K562 (cell line): ENCODE measurements at regions not wholly inside any gene's neighbourhood (a gene's known extent, or its start where the extent isn't known, plus 50 kb on each side); places are given as distances from the start of the nearest gene placed in this dataset.

Experiments used
- ATAC-seq: fragments of 200-7000 bp; cut with Tn5 transposase; 3 replicates; pipeline ENCODE4 v1.9.1; 2020; ENCODE audit warnings: moderate library complexity
- BruUV-seq: library from RNA; stranded (reverse); fragments of 400-500 nt; replicated peaks from 2 replicates; lab custom pipeline; 2021; lab: Mats Ljungman, UMichigan
- CTCF ChIA-PET: fragments of 300-600 bp; formaldehyde crosslinking; extraction: SDS; loops from one replicate; lab custom pipeline; 2021; ENCODE audit warnings: low intra/inter-chr PET ratio; lab: Yijun Ruan, JAX
- POLR2A ChIA-PET: fragments of 300-600, 350-650 bp; sonication (Branson Sonifier 250); formaldehyde crosslinking; extraction: SDS; loops from one replicate; lab custom pipeline; 2021; ENCODE audit warnings: antibody characterized with exemption, inconsistent platforms; lab: Yijun Ruan, JAX
- DNase-seq, 4 experiments: peaks; one replicate each; pipeline versions ENCODE4 v3.0.0 to v3.0.0-alpha.2; 2011 to 2018; ENCODE audit warnings: low spot score in 3 of 4, mixed read lengths in 3 of 4; ENCODE audit errors: extremely low read depth in 1 of 4
- FAIRE-seq: peaks from 2 replicates; lab custom pipeline; 2011; peaks lifted over from hg19 to GRCh38; lab: Jason Lieb, UNC
- H2AFZ ChIP-seq: 2 replicates; pipeline ENCODE4 v1.6.0; 2011; ENCODE audit warnings: low read depth, low read length, control low read depth, inconsistent platforms
- H3K27ac ChIP-seq: fragments of 200-600 bp; 3 replicates; pipeline ENCODE4 v1.8.0; 2011; ENCODE audit warnings: low read depth, mild to moderate bottlenecking, control low read depth, inconsistent platforms, low read length, moderate library complexity, mixed read lengths; ENCODE audit errors: extremely low read depth
- H3K27me3 ChIP-seq, 2 experiments: fragments of 300-600 bp in 1 of 2; 2 replicates in 1 of 2; 3 replicates in 1 of 2; pipeline versions ENCODE4 v1.6.0 to v1.8.0; 2011; ENCODE audit warnings: inconsistent platforms in 2 of 2, low read length in 2 of 2, mild to moderate bottlenecking in 1 of 2, mixed read lengths in 1 of 2, moderate library complexity in 1 of 2; ENCODE audit not compliant: control insufficient read depth in 2 of 2, insufficient read depth in 2 of 2
- H3K36me3 ChIP-seq: fragments of 300-600 bp; 3 replicates; pipeline ENCODE4 v1.8.0; 2011; ENCODE audit warnings: mild to moderate bottlenecking, low read length, inconsistent platforms; ENCODE audit not compliant: control insufficient read depth, insufficient read depth
- H3K4me1 ChIP-seq, 2 experiments: fragments of 200-600 bp in 1 of 2; replicated peaks in 1 of 2; 2 replicates in 1 of 2; 3 replicates in 1 of 2; pipeline versions ENCODE4 v1.5.1 to v1.8.0; 2011; ENCODE audit warnings: inconsistent platforms in 2 of 2, low read length in 2 of 2, mild to moderate bottlenecking in 1 of 2, mixed read lengths in 1 of 2, moderate library complexity in 1 of 2; ENCODE audit not compliant: control insufficient read depth in 2 of 2, insufficient read depth in 2 of 2
- H3K4me2 ChIP-seq: 2 replicates; pipeline ENCODE4 v1.6.1; 2011; ENCODE audit warnings: low read length, control low read depth, inconsistent platforms, mixed read lengths; ENCODE audit not compliant: insufficient read depth
- H3K4me3 ChIP-seq: fragments of 200-600 bp; sonication (generic), shearing (Covaris generic); 2 replicates; pipeline ENCODE4 v1.5.1; 2016; ENCODE audit warnings: control low read depth, inconsistent platforms
- H3K79me2 ChIP-seq: fragments of 200-600 bp; 3 replicates; pipeline ENCODE4 v1.8.0; 2011; ENCODE audit warnings: low read length, inconsistent platforms; ENCODE audit not compliant: control insufficient read depth, insufficient read depth
- H3K9ac ChIP-seq, 2 experiments: 2 replicates each; pipeline versions ENCODE4 v1.6.0 to v1.6.1; 2011; ENCODE audit warnings: low read depth in 2 of 2, low read length in 2 of 2, control low read depth in 1 of 2, inconsistent platforms in 1 of 2, mild to moderate bottlenecking in 1 of 2, mixed read lengths in 1 of 2; ENCODE audit not compliant: insufficient read depth in 1 of 2
- H3K9me1 ChIP-seq: one replicate; pipeline ENCODE4 v1.6.0; 2011; ENCODE audit warnings: inconsistent platforms, mild to moderate bottlenecking, low read length, moderate library complexity; ENCODE audit not compliant: control insufficient read depth, insufficient read depth
- H3K9me3 ChIP-seq: replicated peaks from 2 replicates; pipeline ENCODE4 v1.5.1; 2011; ENCODE audit warnings: low read depth, low read length, inconsistent platforms; ENCODE audit not compliant: control insufficient read depth, insufficient read depth
- H4K20me1 ChIP-seq: replicated peaks from 2 replicates; pipeline ENCODE4 v1.6.1; 2011; ENCODE audit warnings: low read length, inconsistent platforms, mixed read lengths; ENCODE audit not compliant: control insufficient read depth, insufficient read depth
- ASH1L ChIP-seq: fragments of 450-650 bp; IDR thresholded peaks from 2 replicates; pipeline ENCODE4 v1.6.1; 2018; ENCODE audit warnings: borderline replicate concordance, mild to moderate bottlenecking, low read depth; ENCODE audit not compliant: partially characterized antibody
- CBFB ChIP-seq: sonication (generic); formaldehyde crosslinking; IDR thresholded peaks from 2 replicates; pipeline ENCODE4 v1.4.0; 2020; ENCODE audit warnings: mild to moderate bottlenecking, missing genetic modification reagents
- COPS2 ChIP-seq: fragments of 450-650 bp; conservative IDR thresholded peaks from 2 replicates; pipeline ENCODE4 v1.6.1; 2016; ENCODE audit warnings: mild to moderate bottlenecking, moderate library complexity
- DEAF1 ChIP-seq: fragments of 450-650 bp; formaldehyde crosslinking; IDR thresholded peaks from 2 replicates; pipeline ENCODE4 v1.4.0; 2020; ENCODE audit warnings: mild to moderate bottlenecking, moderate library complexity
- HMGXB4 ChIP-seq: sonication (generic); formaldehyde crosslinking; IDR thresholded peaks from 2 replicates; pipeline ENCODE4 v1.8.1; 2023; ENCODE audit warnings: mild to moderate bottlenecking, missing genetic modification reagents
- IRF2 ChIP-seq: sonication (generic); formaldehyde crosslinking; IDR thresholded peaks from 2 replicates; pipeline ENCODE4 v1.8.1; 2022; ENCODE audit warnings: mild to moderate bottlenecking, missing genetic modification reagents
- MEF2D ChIP-seq: conservative IDR thresholded peaks from 2 replicates; pipeline ENCODE4 v1.6.1; 2016; ENCODE audit warnings: low read depth, missing genetic modification characterization, missing compliant biosample characterization
- SP1 ChIP-seq: sonication (generic); formaldehyde crosslinking; IDR thresholded peaks from 2 replicates; pipeline ENCODE4 v1.8.1; 2022; ENCODE audit warnings: mild to moderate bottlenecking, missing genetic modification reagents
- TGIF2 ChIP-seq: sonication (generic); formaldehyde crosslinking; IDR thresholded peaks from 2 replicates; pipeline ENCODE4 v1.8.1; 2022; ENCODE audit warnings: mild to moderate bottlenecking, missing genetic modification reagents, moderate library complexity
- THRA ChIP-seq: fragments of 450-650 bp; IDR thresholded peaks from 2 replicates; pipeline ENCODE4 v1.6.1; 2017; ENCODE audit warnings: mild to moderate bottlenecking, moderate library complexity
- VEZF1 ChIP-seq: fragments of 200-800 bp; sonication (Bioruptor generic); IDR thresholded peaks from 2 replicates; pipeline ENCODE4 v1.6.1; 2017; ENCODE audit warnings: missing genetic modification characterization, missing compliant biosample characterization
- XRCC5 ChIP-seq: fragments of 200-400 bp; formaldehyde crosslinking; IDR thresholded peaks from 2 replicates; pipeline ENCODE4 v1.6.1; 2017; ENCODE audit warnings: low read depth, mild to moderate bottlenecking, low read length
- ZNF239 ChIP-seq: fragments of 250-450 bp; sonication (Bioruptor Pico); IDR thresholded peaks from 2 replicates; pipeline ENCODE4 v1.4.0; 2020; ENCODE audit warnings: mild to moderate bottlenecking
- ZNF583 ChIP-seq: fragments of 250-450 bp; sonication (Bioruptor Pico); IDR thresholded peaks from 2 replicates; pipeline ENCODE4 v1.4.0; 2020
- WGBS: fragments of 100-300 bp; shearing (Covaris generic); methylation state at CpG from one replicate; pipeline ENCODE4 v1.1.6; 2016; ENCODE audit warnings: low coverage, mixed read lengths; ENCODE audit not compliant: insufficient coverage; ENCODE audit errors: missing lambda C conversion rate; 5-methylcytosine and 5-hydroxymethylcytosine counted together
- in situ Hi-C: fragments of 300-500 bp; cut with MboI; formaldehyde crosslinking; loops from 4 replicates; pipeline ENCODE4 v1.15.0; 2018; ENCODE audit warnings: inconsistent platforms, mixed read lengths
- intact Hi-C: fragments of 100-400 bp; cut with micrococcal nuclease; formaldehyde crosslinking; loops from 2 replicates; pipeline ENCODE4 v1.14.2; 2022

- in situ Hi-C loops (no loop called here), intact Hi-C loops (no loop called here)
- Histone ChIP-seq H3K4me2 (no peak overlapping the region), H3K27ac (no peak overlapping the region), H3K27me3 (no peaks in the 10 kb centered on the region), H3K9me1 (no peaks in the 10 kb centered on the region), H3K36me3 (no peaks in the 10 kb centered on the region), H4K20me1 (no peaks in the 10 kb centered on the region), H2AFZ (no peak overlapping the region), H3K9ac (no peak overlapping the region), H3K9me3 (no peaks in the 10 kb centered on the region), H3K4me3 (no peak overlapping the region), H3K4me1 (no peaks in the 10 kb centered on the region), H3K79me2 (no peaks in the 10 kb centered on the region)
- FAIRE-seq (no peak), DNase-seq (no peak), ATAC-seq (no peak)
- POLR2A ChIA-PET, result no interaction called here
- 4% methylated on average over 2 of the region's 2 CpGs for WGBS
- CTCF ChIA-PET, result no interaction called here
- no TSS peak for BruUV-seq
- TF ChIP-seq ZNF583 (CRISPR knock-in tag) (no peak), COPS2 (no peak), SP1 (no peak), CBFB (no peak), VEZF1 (CRISPR knock-in tag) (no peak), HMGXB4 (CRISPR knock-in tag) (no peak), XRCC5 (no peak), MEF2D (tag) (no peak), THRA (no peak), IRF2 (CRISPR knock-in tag) (no peak), ASH1L (no peak), DEAF1 (CRISPR knock-in tag) (no peak), TGIF2 (no peak), ZNF239 (no peak)
These were observed 573.4 kb upstream of the RAG2 start for GRCh38 chr11:37171451-37171850.
